ENCODE measurements at regions not wholly inside any gene's neighbourhood (a gene's known extent, or its start where the extent isn't known, plus 50 kb on each side); places are given as distances from the start of the nearest gene placed in this dataset.

GRCh38 chr12:97936165-97936564, 473.6 kb downstream of the RMST start:
- H3K4me3 ChIP-seq (replicated peaks in 1 of 3; ENCODE audit: low read depth in 2 of 3, low read length in 3 of 3): no peak overlapping the region
- H2AFZ ChIP-seq (ENCODE audit: insufficient read depth, low read depth, low read length, poor library complexity, severe bottlenecking): no peak overlapping the region
- no peak overlapping the region for H3K4me2 ChIP-seq (replicated peaks; ENCODE audit: extremely low read depth, low read length, poor library complexity, severe bottlenecking)
- no peaks in the 10 kb centered on the region for H3K79me2 ChIP-seq (ENCODE audit: insufficient read depth, low read length)
- no peak overlapping the region for H3K27ac ChIP-seq (ENCODE audit: low read depth in 1 of 2, low read length in 2 of 2)
- no peak for DNase-seq
- Mint-ChIP-seq H3K4me1 (no peaks in the 10 kb centered on the region), H3K9me3 (peaks cover 0 to 5% (median 0%) of the 10 kb centered on the region in 7 donors), H3K4me3 (no peak overlapping the region), H3K36me3 (no peaks in the 10 kb centered on the region), H3K27ac (no peak overlapping the region), H3K27me3 (ENCODE audit: low read depth in 3 of 3) (no peaks in the 10 kb centered on the region)
- H3K4me1 ChIP-seq (ENCODE audit: control insufficient read depth in 1 of 2, insufficient read depth in 2 of 2, low read length in 2 of 2): no peaks in the 10 kb centered on the region
- intact Hi-C loops (cut with micrococcal nuclease): no loop called here
- no CpG with 5 or more reads among the region's 5 CpGs for WGBS (ENCODE audit: insufficient coverage)
- TF ChIP-seq, protein P1, sequence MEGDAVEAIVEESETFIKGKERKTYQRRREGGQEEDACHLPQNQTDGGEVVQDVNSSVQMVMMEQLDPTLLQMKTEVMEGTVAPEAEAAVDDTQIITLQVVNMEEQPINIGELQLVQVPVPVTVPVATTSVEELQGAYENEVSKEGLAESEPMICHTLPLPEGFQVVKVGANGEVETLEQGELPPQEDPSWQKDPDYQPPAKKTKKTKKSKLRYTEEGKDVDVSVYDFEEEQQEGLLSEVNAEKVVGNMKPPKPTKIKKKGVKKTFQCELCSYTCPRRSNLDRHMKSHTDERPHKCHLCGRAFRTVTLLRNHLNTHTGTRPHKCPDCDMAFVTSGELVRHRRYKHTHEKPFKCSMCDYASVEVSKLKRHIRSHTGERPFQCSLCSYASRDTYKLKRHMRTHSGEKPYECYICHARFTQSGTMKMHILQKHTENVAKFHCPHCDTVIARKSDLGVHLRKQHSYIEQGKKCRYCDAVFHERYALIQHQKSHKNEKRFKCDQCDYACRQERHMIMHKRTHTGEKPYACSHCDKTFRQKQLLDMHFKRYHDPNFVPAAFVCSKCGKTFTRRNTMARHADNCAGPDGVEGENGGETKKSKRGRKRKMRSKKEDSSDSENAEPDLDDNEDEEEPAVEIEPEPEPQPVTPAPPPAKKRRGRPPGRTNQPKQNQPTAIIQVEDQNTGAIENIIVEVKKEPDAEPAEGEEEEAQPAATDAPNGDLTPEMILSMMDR (IDR thresholded peaks at IDR 0.05): no peak
- H3K9me3 ChIP-seq (replicated peaks in 1 of 2; ENCODE audit: control insufficient read depth in 1 of 2, insufficient read depth in 1 of 2, low read length in 2 of 2): no peaks in the 10 kb centered on the region
- no peaks in the 10 kb centered on the region for H3K36me3 ChIP-seq (replicated peaks in 1 of 2; ENCODE audit: control insufficient read depth in 1 of 2, insufficient read depth in 2 of 2, low read length in 2 of 2)
- no peak overlapping the region for H3K9ac ChIP-seq (ENCODE audit: insufficient read depth, low read length, poor library complexity, severe bottlenecking)
- no peaks in the 10 kb centered on the region for H3K27me3 ChIP-seq (ENCODE audit: control insufficient read depth in 2 of 2, insufficient read depth in 2 of 2, low read length in 2 of 2)
- H4K20me1 ChIP-seq (ENCODE audit: insufficient read depth, low read length): no peaks in the 10 kb centered on the region

GRCh38 chr12:97938031-97938430, 475.4 kb downstream of the RMST start:
- Histone ChIP-seq H3K27me3 (ENCODE audit: control insufficient read depth in 2 of 2, insufficient read depth in 2 of 2, low read length in 2 of 2) (no peaks in the 10 kb centered on the region), H3K4me2 (replicated peaks; ENCODE audit: extremely low read depth, low read length, poor library complexity, severe bottlenecking) (no peak overlapping the region), H3K27ac (ENCODE audit: low read depth in 1 of 2, low read length in 2 of 2) (no peak overlapping the region), H3K4me1 (ENCODE audit: control insufficient read depth in 1 of 2, insufficient read depth in 2 of 2, low read length in 2 of 2) (no peaks in the 10 kb centered on the region), H2AFZ (ENCODE audit: insufficient read depth, low read depth, low read length, poor library complexity, severe bottlenecking) (no peak overlapping the region), H3K79me2 (ENCODE audit: insufficient read depth, low read length) (no peaks in the 10 kb centered on the region), H3K36me3 (replicated peaks in 1 of 2; ENCODE audit: control insufficient read depth in 1 of 2, insufficient read depth in 2 of 2, low read length in 2 of 2) (no peaks in the 10 kb centered on the region), H3K9me3 (replicated peaks in 1 of 2; ENCODE audit: control insufficient read depth in 1 of 2, insufficient read depth in 1 of 2, low read length in 2 of 2) (no peaks in the 10 kb centered on the region), H3K4me3 (replicated peaks in 1 of 3; ENCODE audit: low read depth in 2 of 3, low read length in 3 of 3) (no peak overlapping the region), H4K20me1 (ENCODE audit: insufficient read depth, low read length) (no peaks in the 10 kb centered on the region), H3K9ac (ENCODE audit: insufficient read depth, low read length, poor library complexity, severe bottlenecking) (no peak overlapping the region)
- no peaks in the 10 kb centered on the region for H3K36me3 Mint-ChIP-seq
- H3K4me1 Mint-ChIP-seq: no peaks in the 10 kb centered on the region
- peaks cover 0 to 7% (median 0%) of the 10 kb centered on the region in 7 donors for H3K9me3 Mint-ChIP-seq
- TF ChIP-seq, protein P1 (IDR thresholded peaks at IDR 0.05): no peak
- no peak for DNase-seq
- no peak overlapping the region for H3K4me3 Mint-ChIP-seq
- no peaks in the 10 kb centered on the region for H3K27me3 Mint-ChIP-seq (ENCODE audit: low read depth in 3 of 3)
- intact Hi-C loops (cut with micrococcal nuclease): no loop called here
- H3K27ac Mint-ChIP-seq: no peak overlapping the region
